GM13976 (cell line): ENCODE measurements at regions not wholly inside any gene's neighbourhood (a gene's known extent, or its start where the extent isn't known, plus 50 kb on each side); places are given as distances from the start of the nearest gene placed in this dataset.

Experiments used
- DNase-seq: peaks from one replicate; pipeline ENCODE4 v3.0.0; 2012; ENCODE audit warnings: low spot score
- CTCF ChIP-seq: IDR thresholded peaks from 2 replicates; pipeline ENCODE4 v1.5.1; 2012; ENCODE audit warnings: borderline replicate concordance, mild to moderate bottlenecking; ENCODE audit not compliant: insufficient read depth; ENCODE audit errors: extremely low read depth, missing control alignments, control extremely low read depth
- in situ Hi-C: fragments of 300-500 bp; cut with MboI; formaldehyde crosslinking; loops from one replicate; pipeline ENCODE4 v1.12.0; 2022; ENCODE audit warnings: low sequenced_read_pairs, mixed read lengths, inconsistent platforms; ENCODE audit not compliant: unreplicated experiment

DNA sequence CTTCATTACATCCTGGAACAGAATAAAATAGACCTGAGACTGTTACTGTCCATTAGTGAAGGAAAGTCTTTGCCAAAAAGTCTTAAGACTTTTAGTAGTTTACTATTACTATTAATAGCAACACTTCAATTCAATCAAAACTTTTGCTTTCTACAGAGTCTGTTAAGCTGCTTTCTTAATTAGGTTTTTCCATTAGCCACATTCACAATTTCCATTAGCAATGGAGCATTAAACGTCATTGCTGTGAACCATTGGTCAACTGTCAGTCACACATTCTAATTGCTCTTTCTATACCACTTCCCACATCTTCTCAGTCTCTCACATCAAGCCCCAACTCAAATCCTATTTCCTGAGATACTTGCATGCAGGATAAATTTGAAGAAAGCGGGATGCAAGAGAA lies 736.6 kb upstream of the SORCS1 start:
- in situ Hi-C loops, result no loop called here
- TF ChIP-seq CTCF, result no peak
- no peak for DNase-seq

GRCh38 chr10:107900131-107900530 lies 735.6 kb upstream of the SORCS1 start:
- in situ Hi-C loops, result no loop called here
- DNase-seq, result no peak
- TF ChIP-seq CTCF, result no peak

DNA sequence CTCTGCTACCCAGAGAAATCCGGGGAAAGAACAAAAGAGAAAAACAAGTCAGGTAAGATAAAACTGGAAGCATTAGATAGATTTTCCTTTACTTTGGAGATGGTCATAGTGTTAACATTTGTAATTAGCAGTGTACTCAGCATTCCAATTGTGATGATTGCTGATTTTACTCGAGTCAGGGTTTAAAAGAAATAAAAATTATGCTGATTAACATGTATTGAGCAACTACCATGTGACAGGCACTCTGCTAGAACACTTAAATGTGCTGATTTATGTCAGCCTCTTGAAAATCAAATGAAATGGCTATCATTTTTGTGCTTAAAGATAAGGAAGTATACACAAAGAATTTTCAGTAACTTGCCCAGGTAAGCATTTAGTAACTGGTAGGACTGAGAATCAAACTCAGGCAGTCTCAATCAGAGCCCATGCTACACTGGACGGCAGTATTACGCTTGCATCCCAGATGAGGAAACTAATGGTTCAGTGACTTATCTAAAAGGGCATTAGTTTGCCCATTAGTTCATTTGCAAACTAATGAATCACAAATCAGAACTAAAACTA lies 735.1 kb upstream of the SORCS1 start:
- in situ Hi-C loops, result no loop called here
- no peak for DNase-seq
- no peak for TF ChIP-seq CTCF

- in situ Hi-C loops, result no loop called here
- TF ChIP-seq CTCF, result no peak
- DNase-seq, result no peak
Observed at GRCh38 chr10:107899075-107899474, 734.6 kb upstream of the SORCS1 start.

DNA sequence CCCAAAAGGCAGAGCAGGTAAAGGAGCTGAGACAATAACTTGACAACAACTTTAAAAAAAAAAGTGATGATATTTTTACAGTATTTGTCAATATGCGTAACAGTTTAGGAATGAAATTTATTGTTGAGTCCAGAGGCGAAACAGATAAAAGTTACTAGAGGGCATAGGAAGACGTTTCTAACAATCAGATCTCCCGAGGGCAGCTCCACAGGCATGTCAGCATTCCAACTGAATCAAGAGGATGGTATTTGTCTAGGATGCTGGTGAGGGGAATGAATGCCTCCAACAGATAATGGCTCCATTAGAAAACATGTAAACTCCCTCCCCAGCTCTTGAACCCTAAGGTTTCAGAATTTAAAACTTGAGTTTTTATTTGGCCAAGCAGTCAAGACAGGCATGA lies 733.9 kb upstream of the SORCS1 start:
- DNase-seq, result no peak
- no peak for TF ChIP-seq CTCF
- in situ Hi-C loops, result no loop called here

- no peak for DNase-seq
- TF ChIP-seq CTCF, result no peak
- in situ Hi-C loops, result no loop called here
Observed at GRCh38 chr10:107894516-107894915, 730.0 kb upstream of the SORCS1 start.

- no peak for TF ChIP-seq CTCF
- in situ Hi-C loops, result no loop called here
- no peak for DNase-seq
Observed at GRCh38 chr10:107889105-107889504, 724.6 kb upstream of the SORCS1 start.
